Right hindlimb (tissue), 1 donor: ENCODE measurements at regions not wholly inside any gene's neighbourhood (a gene's known extent, or its start where the extent isn't known, plus 50 kb on each side); places are given as distances from the start of the nearest gene placed in this dataset.

Source experiments
- DNase-seq: peaks from one replicate; pipeline ENCODE4 v3.0.0-alpha.2; 2018

DNA sequence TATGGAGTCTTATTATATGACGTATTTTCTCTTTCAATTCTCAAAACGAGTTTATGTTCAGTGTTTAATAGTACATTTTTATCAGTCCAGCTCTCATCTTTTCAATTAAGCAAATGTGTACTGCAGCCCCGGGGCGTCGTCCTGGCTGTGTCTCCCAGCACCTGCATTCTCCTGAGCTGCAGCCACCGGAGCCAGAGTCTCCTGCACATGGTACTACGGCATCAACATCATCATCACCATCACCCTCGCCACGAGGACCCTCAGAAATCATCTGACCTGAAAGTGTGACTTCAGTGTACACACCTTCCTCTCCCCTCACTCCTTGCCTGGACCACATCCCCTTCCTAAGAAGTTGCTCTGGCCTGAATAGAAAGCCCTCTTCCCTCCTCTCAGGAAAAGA, 267.7 kb upstream of the ARID1B start:
- DNase-seq = no peak

DNA sequence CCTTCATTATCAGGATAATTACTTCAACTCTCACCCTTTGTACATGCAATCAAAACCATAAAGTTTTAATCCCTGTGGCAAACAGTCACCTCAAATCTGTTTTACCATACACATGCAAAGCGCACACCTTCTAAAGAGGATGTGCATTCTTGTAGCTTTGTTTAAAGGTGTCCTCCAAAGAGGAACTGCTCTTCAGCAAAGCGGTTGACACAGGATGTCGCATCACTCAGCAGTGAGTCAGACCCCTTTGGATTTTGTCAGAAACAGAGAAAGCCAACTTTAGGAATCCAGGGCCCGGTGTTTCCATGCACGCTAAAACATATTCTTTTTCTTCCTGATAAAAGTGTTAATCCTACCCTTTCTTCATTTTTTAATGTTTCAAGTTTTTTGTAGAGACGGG, 268.3 kb upstream of the ARID1B start:
- DNase-seq = no peak

DNA sequence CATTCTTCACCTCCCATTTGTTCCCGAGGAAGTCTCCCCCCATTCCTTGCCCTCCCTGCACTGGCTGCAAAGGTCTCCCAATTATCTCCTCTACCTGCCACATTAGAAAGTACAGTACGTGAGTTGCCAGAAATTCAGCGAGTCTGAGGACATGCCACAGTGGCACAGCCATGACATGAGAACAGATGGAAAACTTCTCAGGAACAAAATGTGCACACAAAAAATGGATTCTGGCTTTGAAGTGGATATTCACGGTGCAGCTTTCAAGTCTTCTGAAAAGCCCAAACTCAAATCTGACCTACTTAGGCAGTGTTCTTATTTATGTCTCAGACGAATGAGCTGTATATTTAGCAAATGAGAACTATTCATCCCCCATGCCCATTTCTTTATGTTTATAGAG, 269.1 kb upstream of the ARID1B start:
- DNase-seq = no peak

DNA sequence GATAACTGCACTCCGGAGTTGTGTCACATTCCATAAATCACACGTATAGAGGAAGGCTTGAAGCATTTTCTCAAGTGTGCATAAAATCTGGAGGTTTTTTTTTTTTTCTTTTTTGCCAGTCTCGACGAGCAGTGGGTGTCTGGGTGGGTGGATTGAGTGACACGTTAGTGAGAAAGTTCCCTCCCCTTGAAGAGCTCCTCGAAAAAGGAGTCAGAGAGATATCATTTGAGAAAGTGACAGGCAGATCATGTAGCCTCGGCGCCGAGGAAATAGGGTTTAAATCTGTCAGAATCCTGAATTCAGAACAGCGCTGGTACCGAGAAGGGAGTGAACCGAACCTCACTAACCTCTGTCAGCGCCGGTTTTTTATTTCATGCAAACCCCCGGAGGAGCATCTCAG, 269.5 kb upstream of the ARID1B start:
- DNase-seq = no peak

DNA sequence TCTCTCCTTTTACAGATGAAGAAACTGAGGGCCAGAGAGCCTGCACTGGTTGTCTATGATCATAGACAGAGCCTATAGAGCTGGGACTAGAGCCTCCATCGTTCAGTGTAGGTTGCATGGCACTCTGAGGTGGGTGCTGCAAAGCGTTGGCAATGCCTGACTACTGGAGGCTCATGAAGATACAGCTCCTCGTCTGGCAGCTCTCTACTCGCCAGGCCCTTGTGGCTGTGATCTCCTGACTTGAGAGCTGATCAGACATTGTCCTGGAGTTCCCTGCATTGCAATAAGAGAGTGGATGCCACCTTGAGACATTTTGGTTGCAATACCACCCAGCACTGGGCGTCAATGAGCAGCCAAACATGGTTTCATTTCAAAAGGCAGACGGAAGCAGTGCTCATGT, 270.1 kb upstream of the ARID1B start:
- DNase-seq = no peak

DNA sequence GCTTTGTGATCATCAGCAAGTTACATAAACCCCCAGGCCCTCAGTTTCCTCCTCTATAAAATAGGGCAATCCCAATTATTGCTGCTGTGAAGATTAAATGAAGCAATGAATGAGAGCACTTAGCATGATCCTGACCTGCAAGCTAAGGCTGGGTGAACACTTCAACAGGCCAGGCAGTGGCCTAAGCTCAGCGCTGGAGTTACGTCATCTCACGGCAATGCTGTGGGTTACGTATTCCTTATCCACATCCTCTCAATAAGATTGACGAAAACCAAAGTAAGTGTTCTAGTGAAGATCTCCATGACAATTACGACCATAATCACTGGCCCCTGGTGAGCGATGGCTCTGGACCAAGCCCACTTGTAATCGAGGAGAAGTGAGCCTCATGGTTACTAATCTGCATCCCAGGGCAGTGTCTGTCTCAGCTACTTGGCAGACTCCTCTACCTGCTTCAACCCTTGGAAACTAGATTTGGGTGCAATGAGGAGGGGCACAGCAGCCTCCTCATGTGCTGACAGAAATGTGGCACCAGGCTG, 274.1 kb upstream of the ARID1B start:
- no peak for DNase-seq

DNA sequence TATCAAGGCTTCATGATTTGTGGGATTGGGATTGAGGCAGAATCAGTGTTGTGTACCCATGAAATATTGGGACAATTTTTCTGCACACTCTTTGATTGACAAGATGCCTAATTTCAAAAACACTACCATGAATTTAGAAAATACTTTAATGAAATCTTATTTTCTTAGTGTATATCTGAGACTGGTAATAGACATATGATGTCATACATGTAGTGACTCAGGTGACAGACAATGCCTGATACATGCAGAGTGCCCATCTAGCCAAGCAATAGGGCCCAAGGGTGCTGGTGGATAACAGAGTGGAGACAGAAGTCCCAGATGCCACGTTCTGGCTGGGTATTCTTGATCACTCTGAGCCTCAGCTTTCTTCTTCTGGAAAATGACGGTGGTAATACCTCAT, 279.6 kb upstream of the ARID1B start:
- no peak for DNase-seq

DNA sequence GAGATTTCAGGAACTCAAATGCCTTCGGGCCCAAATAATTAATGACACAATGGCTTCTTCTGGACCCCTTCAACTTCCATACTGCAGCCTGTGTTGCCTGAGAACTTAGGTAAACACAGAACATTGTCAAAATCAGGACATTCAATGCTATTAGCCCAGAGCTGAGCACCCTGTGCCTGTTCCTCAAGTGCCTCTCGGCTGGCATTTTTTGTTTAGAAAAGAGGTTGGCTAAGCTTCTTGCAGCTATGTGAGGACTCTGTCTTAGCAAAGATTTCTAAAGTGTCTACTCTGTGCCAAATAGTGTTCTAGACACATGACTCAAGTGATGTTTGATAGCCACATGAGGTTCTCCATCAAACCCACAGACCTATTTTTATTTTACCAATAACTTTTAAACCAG, 289.3 kb upstream of the ARID1B start:
- DNase-seq = no peak

DNA sequence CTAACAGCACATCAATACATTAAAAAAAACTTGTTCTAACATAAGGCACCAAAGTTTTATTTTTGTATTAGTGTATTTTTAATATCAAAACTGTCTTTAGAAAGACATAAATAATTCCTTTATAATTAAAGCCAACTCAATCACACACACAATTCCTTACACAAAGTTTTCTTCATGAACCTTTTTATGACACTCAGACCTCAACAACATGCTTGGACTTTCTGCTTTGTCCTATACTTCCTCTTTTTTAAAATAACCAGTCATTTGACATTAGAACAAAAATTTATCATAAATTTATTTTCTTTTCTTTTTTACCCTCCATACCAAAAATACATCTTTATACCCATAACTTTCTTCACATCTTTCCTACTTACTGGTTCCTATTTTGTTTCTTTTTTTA, 292.0 kb upstream of the ARID1B start:
- DNase-seq = no peak

DNA sequence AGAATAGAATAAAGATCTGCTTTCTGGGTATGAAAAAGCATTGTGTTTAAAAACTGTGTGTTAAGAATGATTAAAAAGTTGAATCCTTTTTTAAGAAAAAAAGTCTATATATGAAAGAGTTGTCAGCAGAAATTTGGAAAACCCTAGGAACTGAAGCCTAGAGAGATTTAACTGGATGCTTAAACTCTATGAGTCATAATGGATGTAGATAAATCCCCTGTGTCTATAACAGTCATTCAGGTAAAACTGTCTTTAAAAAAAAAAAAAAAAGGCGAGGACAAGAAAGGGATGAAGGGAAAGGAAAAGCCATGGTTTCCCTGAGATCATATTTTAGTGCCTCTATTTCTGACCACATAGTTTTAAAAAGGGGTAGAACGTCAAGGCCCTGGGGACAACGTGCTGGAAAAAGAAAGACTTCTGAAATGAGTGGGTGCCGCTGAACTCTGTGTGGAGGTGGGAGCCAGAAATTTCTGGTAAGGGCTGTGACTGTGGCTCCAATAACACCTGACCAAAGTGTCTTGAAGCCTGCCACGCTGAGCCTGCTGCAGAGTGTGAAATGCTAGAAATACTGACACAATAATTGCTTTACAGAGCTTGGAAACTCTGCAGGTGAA, 302.6 kb upstream of the ARID1B start:
- DNase-seq = no peak

DNA sequence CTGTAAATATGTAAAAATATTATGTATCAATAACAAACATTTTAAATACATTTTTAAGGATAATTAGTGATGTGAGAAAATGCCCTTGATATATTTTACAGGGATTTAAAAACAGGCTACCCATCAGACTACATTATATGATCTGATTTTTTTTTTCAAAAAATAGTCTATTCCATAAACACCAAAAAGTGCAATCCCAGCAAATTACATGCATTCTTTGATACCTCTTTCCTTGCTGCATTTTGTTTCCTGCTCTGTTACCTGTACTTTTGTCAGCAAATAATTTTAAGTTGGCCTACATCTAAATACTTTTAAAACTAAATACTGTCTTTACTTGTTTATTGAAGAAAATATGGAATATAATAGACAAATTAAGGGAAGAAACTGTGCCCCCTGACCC, 306.2 kb upstream of the ARID1B start:
- DNase-seq = no peak

DNA sequence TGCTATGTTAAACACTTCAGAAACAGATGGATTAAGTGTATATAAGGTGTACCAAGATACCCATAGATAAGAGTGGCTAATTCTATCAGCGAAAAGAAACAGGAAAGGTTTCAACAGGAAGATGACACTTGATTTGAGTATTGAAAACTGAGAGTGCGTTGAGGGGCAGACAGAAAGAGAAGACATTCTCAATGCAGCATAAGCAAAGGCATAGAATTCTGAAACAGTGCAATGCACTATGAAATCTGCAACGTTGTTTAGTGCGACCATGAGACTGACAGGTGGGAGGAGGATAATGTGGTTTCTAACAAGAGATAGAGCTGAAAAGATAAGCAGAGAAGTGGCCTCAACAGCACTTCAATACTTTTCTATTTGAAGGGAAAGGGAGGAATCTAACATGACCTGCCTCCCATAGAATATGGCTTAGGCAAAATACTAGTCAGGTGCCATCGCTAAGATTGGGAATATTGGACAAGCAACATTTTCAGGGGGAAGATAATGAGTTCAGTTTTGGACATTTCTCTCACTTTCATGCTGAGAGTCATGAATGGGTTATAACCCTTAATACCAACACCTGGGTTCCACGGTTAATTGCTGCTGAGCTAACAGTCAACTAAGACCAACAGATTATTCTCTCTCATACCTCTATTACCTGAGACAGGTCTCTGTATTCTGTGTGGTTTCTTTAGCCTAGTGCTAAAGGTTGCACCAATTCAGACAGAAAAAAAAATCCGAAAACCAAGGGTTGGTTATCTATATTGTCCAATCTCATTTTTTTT, 312.9 kb upstream of the ARID1B start:
- no peak for DNase-seq

DNA sequence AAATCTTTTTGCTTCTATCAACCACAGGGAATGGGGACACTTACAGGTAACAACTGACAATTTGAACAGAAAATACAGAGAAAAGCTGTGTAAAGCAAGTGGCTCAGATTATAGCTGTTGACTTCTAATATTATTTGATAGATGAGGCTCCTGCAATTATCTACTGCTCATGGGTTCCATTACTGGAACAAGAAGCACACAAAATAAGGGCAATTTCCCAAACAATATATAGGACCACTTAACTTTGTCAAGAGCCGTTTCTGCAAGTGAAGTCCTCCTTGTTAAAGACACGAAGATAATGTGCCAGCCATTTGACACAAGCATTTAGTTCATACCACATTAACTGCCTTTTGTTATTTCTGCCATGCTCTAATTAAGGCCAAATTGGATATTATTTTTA, 315.5 kb upstream of the ARID1B start:
- DNase-seq = no peak

DNA sequence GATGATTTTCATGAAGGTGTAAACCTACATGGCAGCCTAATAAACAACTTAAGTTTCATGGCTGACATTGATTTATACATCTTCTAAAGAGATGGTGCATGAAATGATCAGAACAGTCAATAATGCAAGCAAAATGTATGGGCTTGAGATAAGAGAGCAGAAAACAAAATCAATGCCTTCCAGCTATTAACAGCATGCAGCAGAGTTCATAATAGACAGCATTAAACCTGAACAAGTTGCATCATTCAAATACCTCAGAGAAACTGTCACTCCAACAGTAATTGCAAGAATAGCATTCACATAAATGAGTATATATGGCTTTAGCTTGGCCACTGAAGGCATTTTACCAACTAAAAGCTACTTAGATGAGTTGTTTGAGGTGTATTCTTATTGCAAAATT, 319.6 kb upstream of the ARID1B start:
- no peak for DNase-seq

DNA sequence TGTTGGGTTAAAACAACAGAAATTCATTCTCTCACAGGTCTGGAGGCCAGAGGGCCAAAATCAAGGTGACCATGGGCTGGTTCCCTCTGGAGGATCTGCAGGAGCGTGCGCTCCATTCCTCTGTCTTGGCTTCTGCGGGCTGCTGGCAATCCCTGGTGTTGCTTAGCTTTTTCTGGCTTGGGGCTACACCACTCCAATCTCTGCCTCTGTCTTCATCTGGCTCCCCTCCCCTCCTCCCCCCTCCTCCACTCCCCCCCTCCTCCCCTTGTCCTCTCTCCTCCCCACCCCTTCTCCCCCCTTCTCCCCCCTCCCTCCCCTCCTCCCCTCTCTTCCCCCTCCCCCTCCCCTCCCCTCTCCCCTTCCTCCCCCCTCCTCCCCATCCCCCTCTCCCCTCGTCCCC, 321.3 kb upstream of the ARID1B start:
- DNase-seq = no peak

DNA sequence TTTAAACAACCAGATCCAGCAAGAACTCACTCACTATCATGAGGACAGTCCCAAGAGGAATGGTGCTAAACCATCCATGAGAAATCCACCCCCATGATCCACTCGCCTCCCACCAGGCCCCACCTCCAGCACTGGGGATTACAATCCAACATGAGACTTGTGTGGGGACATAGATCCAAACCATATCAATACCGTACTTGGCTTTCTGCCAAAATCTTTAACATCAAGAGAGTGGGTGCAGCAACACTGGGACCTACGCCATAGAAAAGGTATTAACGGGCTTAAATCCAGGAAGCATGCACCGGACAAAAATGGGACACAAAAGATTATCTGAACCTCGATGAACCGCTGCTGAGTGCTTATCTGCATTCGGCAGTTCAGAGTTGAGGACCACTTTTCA, 322.3 kb upstream of the ARID1B start:
- no peak for DNase-seq

DNA sequence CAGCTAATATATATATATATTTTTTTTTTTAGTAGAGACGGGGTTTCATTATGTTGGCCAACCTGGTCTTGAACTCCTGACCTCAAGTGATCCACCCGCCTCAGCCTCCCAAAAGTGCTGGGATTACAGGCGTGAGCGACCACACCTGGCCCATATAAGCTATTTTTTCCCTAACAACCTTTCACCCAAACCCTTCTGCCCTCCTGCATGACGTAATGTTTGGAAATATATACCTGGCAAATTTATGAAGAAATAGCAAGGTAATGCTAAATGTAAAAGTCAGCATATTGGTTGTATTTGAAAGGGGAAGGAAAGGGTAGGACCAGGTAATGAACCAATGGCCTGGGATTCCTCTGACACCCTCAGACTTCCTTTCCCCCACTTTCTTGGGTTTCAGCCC, 325.5 kb upstream of the ARID1B start:
- no peak for DNase-seq

DNA sequence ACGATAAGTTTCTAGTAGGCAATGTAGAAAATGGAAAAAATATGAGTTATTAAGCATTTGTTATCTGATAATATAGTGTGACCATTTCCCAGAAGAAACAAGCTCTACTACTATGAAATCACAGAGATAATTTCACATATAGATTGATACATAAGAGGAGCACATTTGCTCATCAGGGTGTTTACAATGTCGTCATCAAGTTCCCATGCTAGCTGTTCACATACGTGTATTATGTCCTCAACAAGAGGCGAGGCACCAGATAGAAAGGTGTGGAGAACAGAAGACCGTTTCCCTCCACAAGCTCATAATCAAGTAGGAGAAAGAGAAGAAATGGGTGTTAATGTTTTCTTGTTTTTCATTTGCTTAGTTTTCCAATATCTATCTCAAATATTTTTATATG, 326.1 kb upstream of the ARID1B start:
- no peak for DNase-seq

DNA sequence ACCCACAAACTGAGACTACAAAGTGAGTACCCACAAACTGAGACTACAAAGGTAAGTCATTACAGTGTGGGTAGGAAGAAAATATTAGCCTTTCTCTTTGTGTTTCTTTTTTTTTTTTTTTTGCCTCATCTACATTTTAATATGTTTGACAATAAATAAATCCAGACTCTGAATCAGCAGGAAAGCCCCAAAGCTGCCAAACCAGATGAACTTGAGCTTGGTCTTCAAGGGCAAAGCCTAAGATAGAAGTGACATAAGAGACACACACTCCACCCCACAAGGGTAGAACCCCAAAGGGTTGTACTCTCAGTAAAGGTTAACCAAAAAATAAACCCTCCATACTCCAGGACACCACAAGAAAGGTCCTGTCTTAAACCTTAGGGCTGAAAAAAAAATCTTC, 326.8 kb upstream of the ARID1B start:
- no peak for DNase-seq

DNA sequence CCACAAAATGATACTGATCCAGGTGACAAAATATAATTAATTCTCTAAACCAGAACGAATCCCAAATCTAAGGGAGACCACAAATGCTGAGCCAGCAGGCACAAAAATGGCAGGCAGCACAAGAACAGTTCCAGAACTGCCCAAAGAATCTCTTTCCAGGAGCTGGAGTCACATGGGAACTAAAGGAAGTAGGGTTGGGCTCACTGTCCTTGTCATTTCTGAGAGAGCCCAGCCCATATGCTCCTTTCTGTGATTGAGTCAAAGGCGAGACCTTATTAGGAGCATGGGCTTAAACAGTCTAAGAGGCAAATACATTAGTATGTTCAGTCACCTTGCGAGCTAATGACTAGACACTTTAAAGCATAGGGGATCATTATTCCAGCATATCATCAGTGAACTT, 327.6 kb upstream of the ARID1B start:
- no peak for DNase-seq

DNA sequence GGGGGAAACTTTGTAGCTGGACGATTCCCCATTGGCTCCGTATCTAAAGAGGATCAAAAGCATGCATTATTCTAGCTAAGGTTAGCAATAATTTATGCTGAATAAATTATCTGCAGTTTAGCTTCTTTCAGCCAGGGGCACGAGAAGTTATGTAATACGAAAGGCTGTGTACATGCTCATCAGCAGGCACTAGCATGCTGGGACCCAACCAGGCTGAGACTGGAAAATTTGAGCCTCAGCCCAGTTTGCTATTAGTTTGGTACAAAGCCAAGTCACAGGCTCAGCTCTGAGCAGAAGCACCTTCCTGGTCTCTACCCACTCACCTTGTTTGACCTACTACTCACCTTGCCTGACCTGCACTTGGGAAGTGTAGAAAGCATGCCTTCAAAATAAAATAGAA, 328.1 kb upstream of the ARID1B start:
- DNase-seq = no peak

DNA sequence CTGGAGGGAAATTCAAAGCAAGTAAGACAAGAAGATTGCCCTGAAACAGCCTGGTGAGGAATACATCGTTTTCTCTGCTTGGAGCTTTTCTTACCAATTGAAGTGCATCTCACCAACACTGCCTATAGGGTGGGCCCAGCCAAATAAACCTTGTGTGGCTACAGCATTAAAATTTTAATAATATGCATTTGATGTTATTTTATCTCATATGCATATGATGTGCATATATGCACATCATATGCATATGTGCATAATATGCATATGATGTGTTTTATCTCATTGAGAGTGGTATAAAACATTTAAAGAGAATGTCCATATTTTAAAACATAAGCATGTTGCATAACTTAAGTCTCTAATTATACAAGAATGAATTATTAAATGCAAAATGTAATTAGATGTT, 328.6 kb upstream of the ARID1B start:
- DNase-seq = no peak

DNA sequence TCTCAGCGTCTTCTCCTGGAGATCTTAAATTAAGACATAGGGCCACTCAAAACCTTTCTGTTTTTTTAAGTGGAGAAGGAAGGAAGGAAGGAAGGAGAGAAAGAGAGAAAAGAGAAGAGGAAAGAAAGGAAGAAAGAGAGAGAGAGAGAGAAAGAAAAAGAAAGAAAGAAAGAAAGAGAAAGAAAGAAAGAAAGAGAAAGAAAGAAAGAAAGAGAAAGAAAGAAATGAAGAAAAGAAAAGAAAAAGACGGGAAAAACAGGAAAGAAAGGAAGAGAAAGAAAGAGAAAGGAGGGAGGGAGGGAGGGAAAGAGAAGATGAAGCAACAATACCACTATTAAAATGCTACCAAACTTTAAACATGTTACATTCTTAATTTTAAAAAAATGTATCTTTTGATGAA, 336.5 kb upstream of the ARID1B start:
- DNase-seq = no peak

DNA sequence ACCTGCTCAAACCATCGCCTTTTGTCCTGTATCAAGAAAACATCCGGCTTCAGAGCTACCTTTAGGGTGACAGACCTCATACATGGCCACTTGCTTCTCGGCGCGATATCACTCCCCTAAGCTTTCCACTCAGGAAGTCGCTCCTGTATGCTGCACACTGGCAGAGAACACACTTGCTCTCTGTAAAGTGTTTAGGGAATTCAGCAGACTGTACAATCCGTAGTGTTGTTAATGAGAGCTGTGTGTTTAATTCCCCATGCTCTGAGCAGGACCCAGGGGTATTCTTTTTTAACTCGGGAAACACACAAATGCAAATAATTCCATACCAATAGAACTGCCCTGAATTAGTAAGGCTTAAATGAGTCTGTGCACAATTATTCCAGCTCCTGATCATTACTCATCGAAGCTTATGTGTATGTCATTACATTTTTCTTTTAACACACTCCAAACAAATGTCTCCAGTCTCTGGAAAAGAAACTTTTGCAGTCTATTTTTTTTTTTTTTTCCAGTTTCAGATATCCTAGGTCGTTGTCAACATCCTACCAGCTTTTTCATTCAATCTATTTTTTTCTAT, 338.7 kb upstream of the ARID1B start:
- DNase-seq = no peak
